Motor neuron (in vitro differentiated cells): ENCODE measurements at regions not wholly inside any gene's neighbourhood (a gene's known extent, or its start where the extent isn't known, plus 50 kb on each side); places are given as distances from the start of the nearest gene placed in this dataset.

ENCODE experiments used
- ATAC-seq, 8 experiments: fragments of 200-7000 bp; cut with Tn5 transposase; replicated peaks in 6 of 8; 2 replicates each; pipeline ENCODE4 v1.8.0; 2021; ENCODE audit warnings: mild to moderate bottlenecking in 8 of 8, moderate library complexity in 8 of 8
- H3K27ac ChIP-seq, 2 donors: fragments of 250-450 bp; sonication (Bioruptor Pico); 2 replicates each; pipeline ENCODE4 v1.9.0; 2021; ENCODE audit warnings: antibody characterized with exemption in 2 of 2, mild to moderate bottlenecking in 2 of 2, moderate library complexity in 1 of 2
- H3K4me1 ChIP-seq, 2 donors: fragments of 250-450 bp; sonication (Bioruptor Pico); replicated peaks in 1 of 2; 2 replicates each; pipeline ENCODE4 v1.6.1; 2021; ENCODE audit warnings: antibody characterized with exemption in 2 of 2, mild to moderate bottlenecking in 2 of 2, moderate library complexity in 1 of 2
- H3K4me3 ChIP-seq, 5 donors: fragments of 250-450 bp; sonication (Bioruptor Pico); 2 replicates each; pipeline ENCODE4 v1.9.0; 2021; ENCODE audit warnings: antibody characterized with exemption in 5 of 5, mild to moderate bottlenecking in 5 of 5, moderate library complexity in 4 of 5
- WGBS, 10 experiments: fragments of 450-650 bp; shearing (Covaris generic); methylation state at CpG; one replicate each; pipeline ENCODE4 v1.0.0; 2022; 5-methylcytosine and 5-hydroxymethylcytosine counted together
- in situ Hi-C, 9 experiments: fragments of 400-800 bp; cut with MboI; loops; one replicate each; pipeline ENCODE4 v1.15.0; 2021; ENCODE audit warnings: low sequenced_read_pairs in 9 of 9, low pct_unique_long_range_greater_than_20kb in 2 of 9; ENCODE audit not compliant: unreplicated experiment in 9 of 9

- 67 to 100% (median 81%) methylated on average over 1 to 3 of the region's 3 CpGs for WGBS, 10 experiments
- ATAC-seq: no peak
- no peak overlapping the region for H3K27ac ChIP-seq
- no peaks in the 10 kb centered on the region for H3K4me1 ChIP-seq
- no peak overlapping the region for H3K4me3 ChIP-seq
- in situ Hi-C loops: no loop called here
Measured at GRCh38 chr3:87062685-87063084, 71.7 kb upstream of the VGLL3 start.

DNA sequence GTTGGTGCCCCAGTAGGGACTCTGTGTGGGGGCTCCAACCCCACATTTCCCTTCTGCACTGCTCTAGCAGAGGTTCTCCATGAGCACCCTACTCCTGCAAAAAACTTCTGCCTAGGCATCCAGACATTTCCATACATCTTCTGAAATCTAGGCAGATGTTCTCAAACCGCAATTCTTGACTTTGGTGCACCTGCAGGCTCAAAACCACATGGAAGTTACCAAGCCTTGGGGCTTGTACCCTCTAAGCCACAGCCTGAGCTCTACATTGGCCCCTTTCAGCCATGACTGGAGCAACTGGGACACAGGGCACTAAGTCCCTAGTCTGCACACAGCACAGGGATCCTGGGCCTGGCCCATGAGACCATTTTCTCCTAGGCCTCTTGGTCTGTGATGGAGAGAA, 66.5 kb upstream of the VGLL3 start:
- ATAC-seq: no peak
- no peaks in the 10 kb centered on the region for H3K4me1 ChIP-seq
- 20 to 100% (median 86%) methylated on average over 1 of the region's 1 CpG; no CpG with 5 or more reads in 5 of the 10 experiments for WGBS, 10 experiments
- no peak overlapping the region for H3K27ac ChIP-seq
- no peak overlapping the region for H3K4me3 ChIP-seq
- in situ Hi-C loops: no loop called here

- no peak for ATAC-seq
- Histone ChIP-seq H3K4me3 (no peak overlapping the region), H3K27ac (no peak overlapping the region), H3K4me1 (no peaks in the 10 kb centered on the region)
- in situ Hi-C loops: no loop called here
Measured at GRCh38 chr3:87053553-87053952, 62.6 kb upstream of the VGLL3 start.

GRCh38 chr3:87052499-87053260, 61.7 kb upstream of the VGLL3 start:
- H3K4me1 ChIP-seq: no peaks in the 10 kb centered on the region
- H3K4me3 ChIP-seq: no peak overlapping the region
- 87 to 97% (median 95%) methylated on average over 6 to 29 of the region's 37 CpGs; no CpG with 5 or more reads in 2 of the 10 experiments for WGBS, 10 experiments
- in situ Hi-C loops: no loop called here
- H3K27ac ChIP-seq: no peak overlapping the region
- no peak for ATAC-seq

GRCh38 chr3:87047852-87048251, 56.9 kb upstream of the VGLL3 start:
- in situ Hi-C loops: no loop called here
- WGBS, 10 experiments: 50 to 84% (median 57%) methylated on average over 2 of the region's 2 CpGs; no CpG with 5 or more reads in 5 of the 10 experiments
- H3K4me3 ChIP-seq: no peak overlapping the region
- ATAC-seq: peak in 6 of 8 experiments; percentile 43 to 96 (median 72)
- no peaks in the 10 kb centered on the region for H3K4me1 ChIP-seq
- no peak overlapping the region for H3K27ac ChIP-seq

DNA sequence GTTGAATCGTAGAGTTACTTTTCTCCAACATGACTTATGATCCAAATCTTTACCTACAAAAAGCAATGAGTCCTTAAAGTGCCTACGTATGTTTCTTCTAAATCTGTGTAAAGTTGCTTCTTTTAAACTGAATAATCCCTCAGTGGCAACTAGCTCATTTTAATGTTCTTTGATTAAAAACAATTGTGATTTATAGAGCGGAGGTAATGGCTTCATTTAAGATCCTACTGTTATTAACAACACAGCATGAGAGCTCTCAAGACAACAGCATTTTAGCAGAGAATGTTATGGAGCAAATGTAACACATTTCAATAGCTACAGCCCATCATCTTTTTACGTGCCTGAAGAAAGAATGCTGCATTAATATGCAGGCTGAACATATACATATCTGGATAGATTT, 55.3 kb upstream of the VGLL3 start:
- Histone ChIP-seq H3K27ac (no peak overlapping the region), H3K4me3 (no peak overlapping the region), H3K4me1 (no peaks in the 10 kb centered on the region)
- peak in 1 of 8 experiments; percentile 31 for ATAC-seq
- in situ Hi-C loops: no loop called here
- WGBS, 10 experiments: 21 to 86% (median 60%) methylated on average over 1 to 4 of the region's 4 CpGs

- 40 to 100% (median 100%) methylated on average over 1 of the region's 1 CpG; no CpG with 5 or more reads in 1 of the 10 experiments for WGBS, 10 experiments
- in situ Hi-C loops: no loop called here
Measured at GRCh38 chr3:87045473-87045872, 54.5 kb upstream of the VGLL3 start.

GRCh38 chr3:87044846-87045245, 53.9 kb upstream of the VGLL3 start:
- ATAC-seq: no peak
- in situ Hi-C loops: no loop called here
- no peak overlapping the region for H3K27ac ChIP-seq
- 43 to 100% (median 73%) methylated on average over 1 to 2 of the region's 2 CpGs; no CpG with 5 or more reads in 1 of the 10 experiments for WGBS, 10 experiments
- no peak overlapping the region for H3K4me3 ChIP-seq
- no peaks in the 10 kb centered on the region for H3K4me1 ChIP-seq

More at GRCh38 chr3:87045473-87045872, 54.5 kb upstream of the VGLL3 start:
- H3K27ac ChIP-seq: no peak overlapping the region
- no peak for ATAC-seq
- H3K4me3 ChIP-seq: no peak overlapping the region
- H3K4me1 ChIP-seq: no peaks in the 10 kb centered on the region

- no peak overlapping the region for H3K4me3 ChIP-seq
- 0 to 71% (median 6%) methylated on average over 1 of the region's 1 CpG; no CpG with 5 or more reads in 2 of the 10 experiments for WGBS, 10 experiments
- no peaks in the 10 kb centered on the region for H3K4me1 ChIP-seq
- H3K27ac ChIP-seq: no peak overlapping the region
- in situ Hi-C loops: no loop called here
- peak in 2 of 8 experiments; percentile 82 to 88 for ATAC-seq
Measured at GRCh38 chr3:87044409-87044808, 53.5 kb upstream of the VGLL3 start.

- H3K4me3 ChIP-seq: no peak overlapping the region
Measured at GRCh38 chr3:87041191-87041590, 50.2 kb upstream of the VGLL3 start.

More at GRCh38 chr3:87041191-87041590, 50.2 kb upstream of the VGLL3 start:
- H3K27ac ChIP-seq: no peak overlapping the region
- ATAC-seq: no peak
- 60 to 100% (median 98%) methylated on average over 1 to 3 of the region's 3 CpGs for WGBS, 10 experiments
- in situ Hi-C loops: no loop called here
- no peaks in the 10 kb centered on the region for H3K4me1 ChIP-seq
